ENCODE measurements at regions not wholly inside any gene's neighbourhood (a gene's known extent, or its start where the extent isn't known, plus 50 kb on each side); places are given as distances from the start of the nearest gene placed in this dataset.

GRCh38 chr1:96025062-96025461 is 696.5 kb upstream of the PTBP2 start:
- TF ChIP-seq CTCF (conservative IDR thresholded peaks at IDR 0.05; ENCODE audit: low read length) (no peak), EZH2phosphoT487 (IDR thresholded peaks at IDR 0.05; ENCODE audit: borderline replicate concordance) (no peak)
- H3K4me2 ChIP-seq (ENCODE audit: low read depth, low read length, poor library complexity, severe bottlenecking): no peak overlapping the region
- H3K9me3 ChIP-seq (ENCODE audit: insufficient read depth, low read depth, low read length): peaks cover 8% of the 10 kb centered on the region; the same call in 1 of the 2 replicates
- no peak overlapping the region for H3K4me3 ChIP-seq (ENCODE audit: low read length, poor library complexity, severe bottlenecking)
- H4K20me1 ChIP-seq (ENCODE audit: insufficient read depth, low read length, poor library complexity, severe bottlenecking): no peaks in the 10 kb centered on the region
- H3K9ac ChIP-seq (ENCODE audit: low read depth, low read length, poor library complexity, severe bottlenecking): no peak overlapping the region
- H3K9me2 ChIP-seq (replicated peaks; ENCODE audit: low read depth, low read length): no peaks in the 10 kb centered on the region
- no peaks in the 10 kb centered on the region for H3K4me1 ChIP-seq (ENCODE audit: insufficient read depth, low read length, poor library complexity, severe bottlenecking)
- H3F3A ChIP-seq (ENCODE audit: low read depth): no peaks in the 10 kb centered on the region
- H3K27me3 ChIP-seq (ENCODE audit: insufficient read depth, low read length, poor library complexity, severe bottlenecking): no peaks in the 10 kb centered on the region
- no peaks in the 10 kb centered on the region for H3K36me3 ChIP-seq (ENCODE audit: insufficient read depth, low read length)
- H2AFZ ChIP-seq (ENCODE audit: low read length): no peak overlapping the region
- H3K79me2 ChIP-seq (ENCODE audit: insufficient read depth, low read length): no peaks in the 10 kb centered on the region

- no peaks in the 10 kb centered on the region for H3K9me2 ChIP-seq (replicated peaks; ENCODE audit: low read depth, low read length)
- H3K4me2 ChIP-seq (ENCODE audit: low read depth, low read length, poor library complexity, severe bottlenecking): no peak overlapping the region
- H3K4me3 ChIP-seq (ENCODE audit: low read length, poor library complexity, severe bottlenecking): no peak overlapping the region
- H3K27me3 ChIP-seq (ENCODE audit: insufficient read depth, low read length, poor library complexity, severe bottlenecking): no peaks in the 10 kb centered on the region
- TF ChIP-seq CTCF (conservative IDR thresholded peaks at IDR 0.05; ENCODE audit: low read length) (no peak), EZH2phosphoT487 (IDR thresholded peaks at IDR 0.05; ENCODE audit: borderline replicate concordance) (no peak)
- H3K36me3 ChIP-seq (ENCODE audit: insufficient read depth, low read length): no peaks in the 10 kb centered on the region
- H3K9ac ChIP-seq (ENCODE audit: low read depth, low read length, poor library complexity, severe bottlenecking): no peak overlapping the region
- H3K4me1 ChIP-seq (ENCODE audit: insufficient read depth, low read length, poor library complexity, severe bottlenecking): no peaks in the 10 kb centered on the region
- H3F3A ChIP-seq (ENCODE audit: low read depth): no peaks in the 10 kb centered on the region
- H4K20me1 ChIP-seq (ENCODE audit: insufficient read depth, low read length, poor library complexity, severe bottlenecking): no peaks in the 10 kb centered on the region
- H3K9me3 ChIP-seq (ENCODE audit: insufficient read depth, low read depth, low read length): peaks cover 8% of the 10 kb centered on the region; the same call in 1 of the 2 replicates
- no peak overlapping the region for H2AFZ ChIP-seq (ENCODE audit: low read length)
- H3K79me2 ChIP-seq (ENCODE audit: insufficient read depth, low read length): no peaks in the 10 kb centered on the region
Measured at GRCh38 chr1:96028071-96028470, 693.5 kb upstream of the PTBP2 start.

GRCh38 chr1:96030312-96030711 is 691.3 kb upstream of the PTBP2 start:
- Histone ChIP-seq H3K4me1 (ENCODE audit: insufficient read depth, low read length, poor library complexity, severe bottlenecking) (no peaks in the 10 kb centered on the region), H3K27me3 (ENCODE audit: insufficient read depth, low read length, poor library complexity, severe bottlenecking) (no peaks in the 10 kb centered on the region), H3F3A (ENCODE audit: low read depth) (no peaks in the 10 kb centered on the region), H3K36me3 (ENCODE audit: insufficient read depth, low read length) (no peaks in the 10 kb centered on the region), H3K4me2 (ENCODE audit: low read depth, low read length, poor library complexity, severe bottlenecking) (no peak overlapping the region), H3K9ac (ENCODE audit: low read depth, low read length, poor library complexity, severe bottlenecking) (no peak overlapping the region), H3K4me3 (ENCODE audit: low read length, poor library complexity, severe bottlenecking) (no peak overlapping the region), H3K9me3 (ENCODE audit: insufficient read depth, low read depth, low read length) (peaks cover 8% of the 10 kb centered on the region; the same call in 1 of the 2 replicates), H3K9me2 (replicated peaks; ENCODE audit: low read depth, low read length) (no peaks in the 10 kb centered on the region), H4K20me1 (ENCODE audit: insufficient read depth, low read length, poor library complexity, severe bottlenecking) (no peaks in the 10 kb centered on the region), H2AFZ (ENCODE audit: low read length) (no peak overlapping the region), H3K79me2 (ENCODE audit: insufficient read depth, low read length) (no peaks in the 10 kb centered on the region)
- TF ChIP-seq EZH2phosphoT487 (IDR thresholded peaks at IDR 0.05; ENCODE audit: borderline replicate concordance) (no peak), CTCF (conservative IDR thresholded peaks at IDR 0.05; ENCODE audit: low read length) (no peak)
